Jurkat, Clone E6-1 (cell line): ENCODE measurements at regions not wholly inside any gene's neighbourhood (a gene's known extent, or its start where the extent isn't known, plus 50 kb on each side); places are given as distances from the start of the nearest gene placed in this dataset.

Experiments used
- DNase-seq: peaks from one replicate; pipeline ENCODE4 v3.0.0-alpha.2; 2011; ENCODE audit warnings: low read depth, low spot score
- H3K4me3 ChIP-seq: 2 replicates; pipeline ENCODE4 v1.5.1; 2011; ENCODE audit warnings: mild to moderate bottlenecking, low read length, control low read depth, moderate library complexity

DNA sequence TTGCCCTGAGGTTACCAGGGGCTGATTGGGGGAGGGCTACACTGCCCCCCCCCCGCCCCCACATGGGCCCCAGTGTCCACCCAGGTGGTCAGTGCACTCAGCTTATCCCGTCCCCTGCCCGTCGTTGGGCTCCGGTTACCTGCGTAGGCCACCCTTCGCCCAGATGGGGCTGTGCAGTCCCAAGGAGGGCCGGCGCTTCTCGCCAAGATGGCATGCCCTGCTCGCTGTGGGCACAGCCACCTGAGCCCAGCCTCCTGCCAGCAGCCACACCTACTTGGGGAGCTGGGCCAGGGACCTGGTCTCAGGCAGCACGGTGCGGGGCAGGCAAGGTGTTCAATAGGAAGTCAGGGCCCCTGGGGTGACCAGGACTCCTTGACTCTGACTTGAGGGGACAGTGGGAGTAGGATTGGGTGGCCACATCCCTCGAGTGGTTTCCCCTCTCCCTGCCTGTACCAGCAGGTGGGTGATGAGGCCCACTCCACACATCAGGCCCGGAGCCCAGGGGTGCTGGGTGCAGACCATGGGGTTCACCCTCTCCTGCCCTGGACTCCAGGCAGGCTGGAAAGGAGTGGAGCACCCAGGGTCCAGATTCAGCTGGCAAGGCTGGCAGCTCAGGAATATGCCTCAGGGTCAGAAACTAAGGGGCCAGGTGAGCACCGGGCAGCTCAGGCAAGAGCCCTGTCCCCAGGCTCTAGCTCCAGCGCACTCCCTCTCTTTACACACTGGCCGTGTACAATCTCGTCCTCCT is 170.3 kb downstream of the GLI2 start:
- no peak overlapping the region for H3K4me3 ChIP-seq
- no peak for DNase-seq

DNA sequence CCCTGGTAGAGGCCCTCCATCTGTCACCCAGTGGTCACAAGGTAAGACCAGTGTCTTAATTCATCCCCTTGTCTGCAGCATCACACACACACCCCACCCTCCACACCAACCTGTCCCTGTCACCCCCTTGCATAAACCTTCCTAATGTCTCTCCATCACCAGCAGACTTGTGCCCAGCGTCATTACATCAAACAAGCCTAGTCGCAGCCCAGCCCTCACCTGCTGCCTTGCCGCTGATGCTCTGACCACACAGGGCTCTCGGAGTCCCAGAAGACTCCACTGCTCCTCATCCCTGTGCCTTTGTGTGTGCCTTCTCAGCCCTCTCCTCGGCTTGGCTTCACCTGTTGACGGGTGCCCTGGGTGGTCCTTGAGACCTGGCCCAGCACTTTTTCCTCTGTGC is 171.2 kb downstream of the GLI2 start:
- DNase-seq, result no peak

DNA sequence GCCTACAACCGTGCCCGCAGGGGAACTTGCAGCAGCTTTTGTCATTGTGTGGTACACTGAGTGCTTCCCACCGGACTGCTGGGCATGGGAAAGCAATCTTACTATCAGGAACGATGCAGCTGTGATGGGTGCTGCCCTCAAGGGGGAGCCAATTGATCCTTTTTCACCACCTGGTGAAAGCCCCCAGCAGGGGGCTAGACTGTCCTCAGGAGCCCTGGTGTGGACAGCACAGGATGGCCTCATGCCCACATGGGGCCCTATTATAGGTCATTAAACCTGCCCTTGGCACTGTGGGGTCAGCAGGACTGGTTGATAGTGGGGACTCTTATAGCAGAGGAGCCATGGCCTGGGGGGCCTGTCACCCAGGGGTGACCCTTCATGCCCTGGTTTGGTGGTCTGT is 172.2 kb downstream of the GLI2 start:
- DNase-seq, result no peak
- H3K4me3 ChIP-seq, result no peak overlapping the region

More for the DNA sequence above, 171.2 kb downstream of the GLI2 start:
- H3K4me3 ChIP-seq, result no peak overlapping the region

DNA sequence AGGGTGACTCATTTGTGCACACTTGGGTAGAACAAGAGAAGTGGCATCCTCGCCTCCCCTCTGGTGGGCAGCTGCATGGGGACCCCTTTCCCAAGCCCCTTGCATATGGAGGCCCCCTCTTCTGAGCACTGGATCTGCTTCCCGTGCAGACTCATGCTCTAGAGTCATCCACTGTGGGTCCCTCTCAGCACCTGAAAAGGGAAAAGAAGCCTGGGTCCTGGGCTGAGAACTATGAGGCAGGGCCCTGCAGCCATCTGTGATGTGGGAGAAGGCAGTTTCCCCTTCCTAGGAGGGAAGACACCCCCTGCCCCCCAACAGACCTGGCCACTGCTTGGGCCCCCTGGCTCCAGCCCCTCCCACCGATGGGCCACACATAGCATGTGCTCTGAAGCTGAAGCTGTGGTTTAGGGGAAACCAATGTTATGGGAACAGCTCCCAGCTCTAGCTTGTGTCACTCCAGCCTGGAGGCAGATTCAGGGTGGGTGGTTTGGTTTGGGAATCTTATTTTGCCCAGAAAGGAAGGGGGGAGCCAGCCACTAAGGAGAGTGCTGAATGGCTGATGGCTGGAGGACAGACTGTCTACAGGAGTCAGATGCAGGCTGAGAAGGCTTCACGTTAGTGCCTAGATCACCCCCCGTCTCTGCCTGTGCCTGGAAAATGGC is 172.8 kb downstream of the GLI2 start:
- no peak for DNase-seq
- no peak overlapping the region for H3K4me3 ChIP-seq

DNA sequence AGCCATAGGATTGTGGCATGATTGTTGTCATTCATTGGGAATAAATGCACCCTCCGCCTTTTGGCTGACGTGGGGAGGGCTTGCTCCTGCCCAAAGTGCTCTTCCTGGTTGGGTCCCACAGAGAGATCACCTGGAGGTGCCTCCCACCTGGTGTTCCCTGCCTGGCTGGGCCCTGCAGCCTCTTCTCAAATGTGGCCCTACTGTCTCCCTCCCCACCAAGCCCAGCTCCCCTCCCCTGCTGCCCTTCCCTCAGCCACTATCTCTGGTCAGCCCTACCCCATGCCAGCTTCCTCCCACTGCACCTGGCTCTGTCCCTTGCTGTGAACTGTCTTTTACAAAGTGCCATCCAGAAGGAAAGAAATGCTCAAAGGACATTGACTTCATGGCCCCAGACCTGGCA is 173.4 kb downstream of the GLI2 start:
- no peak for DNase-seq
- H3K4me3 ChIP-seq, result no peak overlapping the region

DNA sequence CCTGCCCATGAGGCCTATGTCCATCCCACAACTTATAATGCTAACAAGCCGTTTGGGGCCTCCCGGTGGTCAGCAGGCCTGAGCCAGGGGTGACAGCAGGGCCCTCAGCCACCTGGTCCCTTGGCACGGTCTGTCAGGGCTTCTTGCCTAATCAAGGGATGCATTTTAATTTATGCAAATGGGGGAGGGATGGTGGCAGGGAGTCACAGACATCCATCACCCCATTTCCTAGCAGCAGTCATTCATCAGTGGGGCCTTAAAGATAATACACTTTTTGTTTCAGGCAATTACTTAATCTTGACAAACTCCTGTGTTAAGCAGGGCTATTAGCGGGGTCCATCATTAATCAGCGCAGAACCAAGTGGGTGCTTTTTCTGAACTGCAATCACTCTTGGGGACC is 174.5 kb downstream of the GLI2 start:
- no peak overlapping the region for H3K4me3 ChIP-seq
- no peak for DNase-seq

DNA sequence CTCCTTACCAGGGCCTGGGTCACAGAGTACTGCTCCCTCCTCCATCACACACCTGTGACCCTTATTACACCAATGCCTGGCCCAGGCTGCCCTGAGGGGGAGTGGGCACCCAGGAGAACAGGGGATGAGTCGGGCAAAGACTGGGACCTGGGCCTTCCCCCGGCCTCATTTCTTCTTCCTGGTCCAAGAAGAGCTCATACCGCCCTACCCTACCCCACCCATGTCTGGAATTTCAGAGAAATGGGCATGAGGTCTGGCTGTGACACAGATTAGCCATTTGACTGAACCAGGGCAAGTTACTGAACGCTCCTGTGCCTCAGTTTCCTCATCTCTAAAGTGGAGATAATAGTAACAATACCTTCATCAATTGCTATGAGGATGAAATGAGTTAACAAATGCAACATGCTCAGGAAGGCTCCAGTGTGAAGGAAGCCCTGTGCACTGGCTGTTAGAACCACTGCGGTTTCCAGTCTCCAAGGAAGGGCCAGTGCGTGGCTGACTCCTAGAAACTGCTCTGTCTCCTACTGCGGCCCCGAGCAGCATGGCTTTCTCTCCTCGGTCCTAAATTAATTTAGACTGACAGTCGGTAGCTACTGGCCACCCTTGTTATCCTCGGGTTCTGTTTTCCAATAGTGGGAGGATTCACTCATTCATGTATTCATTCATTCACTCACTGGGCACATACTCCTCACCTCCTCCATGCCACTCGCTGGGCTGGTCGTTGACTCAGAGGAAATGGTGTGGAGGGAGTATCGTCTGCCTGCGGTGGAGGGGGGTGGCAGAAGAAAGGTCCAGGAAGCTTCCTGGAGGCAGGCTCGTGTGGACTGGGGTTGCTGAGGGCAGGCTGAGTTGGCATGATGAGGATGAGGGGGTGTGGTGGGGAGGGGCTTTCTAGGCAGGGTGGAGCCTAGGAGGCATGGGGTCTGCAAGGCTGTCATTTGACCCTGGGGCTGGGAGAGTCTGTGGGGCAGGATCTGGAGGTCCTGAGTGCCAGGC is 175.6 kb downstream of the GLI2 start:
- no peak for DNase-seq
- H3K4me3 ChIP-seq, result no peak overlapping the region

DNA sequence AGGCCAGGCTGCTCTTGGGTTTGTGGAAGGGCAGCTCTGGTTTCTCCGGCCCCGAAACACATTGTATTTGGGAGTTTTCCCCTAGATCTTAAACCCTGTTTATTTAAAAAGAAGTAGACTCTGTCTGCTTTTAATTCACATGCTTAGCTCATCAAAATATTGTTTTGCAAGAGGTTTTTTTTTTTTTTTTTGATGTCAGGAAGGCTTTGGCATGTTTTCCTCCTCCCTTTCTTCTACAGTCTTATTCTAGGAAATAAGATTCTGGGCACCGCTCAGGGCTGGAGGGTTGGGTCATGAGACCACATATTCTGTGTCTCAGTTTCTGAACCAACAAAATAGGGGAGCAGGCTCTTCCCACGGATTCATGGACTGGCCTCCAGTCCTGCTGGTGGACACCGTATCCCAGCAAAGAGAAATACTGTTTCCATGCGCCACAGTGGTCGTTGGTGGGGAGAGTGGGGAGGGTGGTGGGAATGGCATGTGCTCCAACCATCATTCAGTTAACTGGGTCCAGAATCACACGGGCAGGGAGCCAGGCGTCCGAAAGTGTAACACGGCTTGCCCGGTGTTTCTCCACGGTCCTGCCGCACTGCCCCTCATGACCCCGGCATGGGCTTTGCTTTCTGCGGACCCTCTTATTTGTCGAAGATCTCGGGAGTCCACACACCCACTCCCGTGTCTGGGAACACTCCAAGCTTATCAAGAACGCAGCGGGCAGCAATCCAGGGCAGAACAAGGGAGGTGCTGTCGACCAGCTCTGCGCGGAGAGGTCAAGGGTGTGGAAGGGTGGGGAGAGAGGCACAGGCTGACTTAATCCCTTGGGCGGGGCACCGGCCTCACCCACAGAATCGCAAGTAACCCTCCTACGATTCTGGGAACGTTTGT is 176.7 kb downstream of the GLI2 start:
- no peak for DNase-seq

DNA sequence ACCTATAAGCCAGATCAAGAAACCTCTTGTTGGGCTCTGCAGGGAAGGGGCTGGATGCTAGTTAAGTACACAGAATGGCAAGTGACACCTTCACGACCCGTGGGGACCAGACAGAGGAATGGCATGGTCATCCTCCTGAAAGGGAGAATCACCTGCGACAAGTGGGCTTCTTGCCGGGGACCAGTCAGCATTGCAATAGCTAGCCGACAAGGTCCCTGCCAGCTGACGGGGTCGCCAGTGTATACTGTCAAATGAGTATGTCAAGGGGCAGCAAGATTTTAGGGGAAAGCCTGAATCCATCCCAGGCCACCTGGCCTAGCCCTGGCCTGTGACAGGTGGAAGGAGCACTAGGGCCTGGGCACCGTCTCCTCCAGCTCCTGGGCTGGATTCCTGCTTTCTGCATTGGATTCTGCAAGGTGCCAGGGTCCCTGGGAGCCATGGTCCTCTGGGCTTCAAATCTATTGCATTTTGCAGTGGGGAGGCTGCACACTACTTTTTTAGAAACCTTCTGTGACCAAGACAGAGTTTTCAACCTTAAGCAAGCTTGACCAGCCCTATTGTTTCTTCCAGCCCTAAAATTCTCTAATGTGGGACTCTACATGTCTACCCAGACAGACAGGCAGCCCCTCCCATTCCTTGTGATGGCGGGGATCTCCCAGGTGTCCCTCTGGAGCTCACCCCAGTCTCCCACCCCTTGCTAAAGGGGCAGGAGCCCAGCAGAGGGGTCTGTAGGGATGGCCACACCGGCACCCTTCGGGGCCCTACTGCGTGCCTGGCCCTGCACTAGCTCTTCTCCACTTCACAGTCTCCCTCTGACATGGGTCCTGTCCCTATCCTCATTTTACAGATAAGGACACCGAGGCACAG is 178.5 kb downstream of the GLI2 start:
- no peak overlapping the region for H3K4me3 ChIP-seq
- DNase-seq, result no peak

More for the DNA sequence above, 176.7 kb downstream of the GLI2 start:
- no peak overlapping the region for H3K4me3 ChIP-seq

DNA sequence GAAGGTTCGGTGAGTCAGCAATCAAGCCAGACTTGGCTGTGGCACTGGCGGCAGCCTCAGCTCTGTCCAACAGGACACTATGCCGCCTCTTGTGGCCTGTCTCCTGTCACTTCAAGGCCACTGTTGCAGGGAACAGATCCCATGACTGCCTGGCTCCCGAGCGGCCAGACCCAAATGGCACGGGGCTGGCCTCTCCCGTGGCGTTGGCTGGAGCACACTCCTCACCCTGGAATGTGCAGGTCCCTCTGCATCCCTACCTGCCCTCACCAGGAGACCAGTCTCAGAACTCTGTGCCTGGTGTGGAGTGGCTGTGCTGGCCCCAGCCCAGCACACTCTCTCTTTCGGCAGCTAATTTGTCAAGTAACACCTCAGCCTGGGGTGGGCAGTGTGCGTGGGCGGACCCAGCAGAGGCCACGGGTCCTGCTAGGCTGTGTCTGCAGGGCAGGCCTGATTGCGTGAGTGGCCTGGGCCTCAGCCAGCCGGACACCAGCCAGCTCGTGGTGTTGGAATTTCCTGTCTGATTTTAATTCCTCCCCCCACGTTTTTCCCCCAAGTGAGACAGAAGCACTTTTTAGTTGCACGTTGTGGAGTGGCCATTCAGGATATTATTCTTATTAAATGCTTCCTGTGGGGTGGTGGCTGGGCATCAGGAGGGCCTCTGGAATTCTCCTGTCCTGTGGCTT is 179.3 kb downstream of the GLI2 start:
- DNase-seq, result no peak
- H3K4me3 ChIP-seq, result no peak overlapping the region

DNA sequence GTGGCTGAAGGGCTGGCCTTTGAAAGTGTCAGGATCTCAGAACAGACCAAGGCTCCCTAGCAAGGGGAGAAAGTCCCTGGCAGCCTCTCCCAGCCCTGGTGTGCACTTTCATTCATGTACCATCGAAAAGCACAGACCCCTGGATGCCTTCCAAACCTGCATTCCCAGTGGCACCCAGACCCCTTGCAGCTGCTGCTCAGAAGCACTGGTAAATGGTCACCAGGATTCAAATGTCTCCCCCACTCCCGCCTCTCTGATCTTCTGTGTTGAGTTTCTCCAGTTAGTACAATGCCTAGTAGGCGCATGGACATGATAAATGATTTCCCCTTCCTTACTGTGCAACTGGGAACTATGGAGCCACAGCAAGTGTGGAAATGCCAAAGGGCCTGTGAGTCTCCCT is 180.0 kb downstream of the GLI2 start:
- DNase-seq, result no peak
- no peak overlapping the region for H3K4me3 ChIP-seq

DNA sequence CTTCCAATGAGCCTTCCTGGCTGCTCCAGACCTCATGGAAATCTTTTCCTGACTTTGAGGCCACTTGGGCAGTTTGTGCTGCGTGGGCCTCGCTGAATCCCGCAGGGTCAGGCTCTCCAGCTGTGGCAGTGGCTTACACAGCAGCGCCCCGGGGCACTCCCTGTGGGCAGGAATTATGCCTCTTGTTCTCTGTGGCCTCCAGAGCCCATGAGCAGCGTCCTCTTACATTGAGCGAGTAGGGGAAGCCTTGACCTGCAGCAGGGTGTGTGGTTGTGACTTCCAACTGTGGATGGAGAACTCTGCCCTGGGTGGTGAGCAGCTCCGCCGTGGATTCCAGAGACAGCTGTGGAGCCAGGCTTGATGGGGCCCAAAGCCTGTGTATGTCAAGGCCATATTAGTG is 180.8 kb downstream of the GLI2 start:
- no peak for DNase-seq
- H3K4me3 ChIP-seq, result no peak overlapping the region

DNA sequence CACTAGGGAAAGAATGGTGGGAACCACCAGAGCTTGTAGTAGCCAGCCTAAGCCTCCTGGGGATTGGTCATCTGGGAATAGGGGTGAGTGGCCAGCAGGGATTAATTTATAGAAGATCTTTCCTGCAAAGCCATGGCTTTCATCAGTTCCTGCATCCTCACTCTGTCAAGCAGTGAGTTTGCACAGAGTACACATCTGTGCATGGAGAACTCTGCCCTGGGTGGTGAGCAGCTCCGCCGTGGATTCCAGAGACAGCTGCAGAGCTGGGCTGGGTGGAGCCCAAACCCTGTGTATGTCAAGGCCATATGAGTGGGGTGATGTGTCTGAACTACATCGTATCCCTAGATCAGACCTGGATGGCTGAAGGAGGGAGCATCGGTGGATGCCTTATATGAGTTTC is 182.2 kb downstream of the GLI2 start:
- DNase-seq, result no peak
- no peak overlapping the region for H3K4me3 ChIP-seq

DNA sequence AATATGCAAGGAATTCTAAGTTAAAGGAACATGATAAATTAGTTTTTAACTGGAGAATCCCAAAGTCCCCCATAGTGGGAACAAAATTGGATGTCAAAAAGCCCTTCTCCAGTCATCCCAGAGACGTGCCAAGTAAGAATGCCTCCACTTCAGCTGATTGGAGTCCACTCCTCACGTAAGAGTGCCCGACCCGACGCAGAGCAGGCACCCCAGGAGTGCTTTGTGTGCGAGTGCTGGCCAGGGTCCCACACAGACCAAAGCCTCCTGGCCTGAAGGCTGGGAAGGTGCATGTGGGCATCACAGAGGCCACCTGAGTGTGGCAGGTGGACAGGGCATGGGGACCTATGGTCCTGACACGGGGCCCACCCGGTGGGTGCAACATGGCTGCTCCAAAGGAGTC is 183.5 kb downstream of the GLI2 start:
- DNase-seq, result no peak
- H3K4me3 ChIP-seq, result no peak overlapping the region

DNA sequence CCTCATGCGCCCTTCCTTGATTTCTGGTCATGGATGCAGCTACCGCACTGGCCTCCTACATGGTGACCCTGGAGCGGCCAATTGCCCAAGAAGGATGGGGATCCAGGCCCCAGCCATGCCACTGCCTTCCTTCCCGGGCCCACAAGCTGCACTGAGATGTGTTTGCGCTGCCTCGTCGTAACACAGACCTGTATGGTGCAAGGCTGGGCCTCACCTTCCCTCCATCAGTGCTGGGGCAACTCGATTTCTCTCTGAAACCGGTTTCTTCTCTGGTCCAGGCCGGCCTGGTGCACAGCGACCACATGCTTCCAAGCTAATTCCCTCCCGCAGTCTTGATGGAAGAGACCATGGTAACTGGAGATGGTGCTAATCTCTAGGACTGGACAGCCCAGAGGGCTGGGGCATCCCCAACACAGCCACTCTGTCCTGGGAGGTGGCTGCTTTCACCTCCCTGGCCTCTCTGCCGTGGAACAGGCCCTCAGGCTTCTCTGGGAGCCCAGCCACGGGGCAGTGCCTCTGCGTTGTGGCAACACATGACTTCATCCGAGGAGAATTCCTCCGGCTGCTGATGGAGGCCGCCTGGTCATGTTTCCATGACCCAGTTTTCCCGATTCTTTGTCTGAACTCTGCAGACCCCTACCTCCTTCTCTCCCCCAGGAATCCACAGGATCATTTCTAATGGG is 184.2 kb downstream of the GLI2 start:
- no peak overlapping the region for H3K4me3 ChIP-seq
- DNase-seq, result no peak

DNA sequence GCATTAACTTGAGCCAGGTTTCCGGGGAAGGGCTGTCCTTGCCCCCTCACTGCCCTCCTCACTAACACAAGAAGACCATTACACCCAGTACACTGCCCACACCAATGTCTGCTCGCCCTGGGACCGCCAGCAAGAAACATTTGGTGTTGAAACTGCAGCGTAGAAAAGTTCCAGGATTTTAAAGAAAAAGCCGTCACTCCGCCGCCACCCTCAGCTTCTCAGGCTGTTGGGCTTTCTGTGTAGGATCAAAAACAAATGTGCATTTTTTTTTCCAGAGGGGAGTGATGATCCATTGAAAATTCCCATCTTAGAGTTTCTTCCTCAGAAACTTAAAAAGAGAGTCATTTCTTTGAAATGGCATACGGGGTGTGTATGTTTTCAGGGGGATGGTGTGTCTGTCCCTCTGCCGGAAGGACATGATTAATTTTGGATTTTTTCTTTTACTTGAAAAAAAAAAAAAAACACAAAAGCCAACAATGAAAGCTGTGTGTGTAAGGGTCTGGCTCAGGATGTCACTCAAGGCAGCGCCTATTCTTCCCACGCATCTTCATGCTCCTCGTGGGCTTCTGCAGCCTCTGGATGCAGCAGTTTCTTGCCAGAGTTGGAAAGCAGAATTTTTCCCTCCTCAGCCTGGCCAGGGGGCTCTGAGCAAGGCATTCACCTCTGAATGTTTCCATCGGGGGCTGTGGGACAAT is 184.9 kb downstream of the GLI2 start:
- no peak for DNase-seq

More for the DNA sequence above, 184.9 kb downstream of the GLI2 start:
- H3K4me3 ChIP-seq, result no peak overlapping the region
